ENCODE measurements at regions not wholly inside any gene's neighbourhood (a gene's known extent, or its start where the extent isn't known, plus 50 kb on each side); places are given as distances from the start of the nearest gene placed in this dataset.

DNA sequence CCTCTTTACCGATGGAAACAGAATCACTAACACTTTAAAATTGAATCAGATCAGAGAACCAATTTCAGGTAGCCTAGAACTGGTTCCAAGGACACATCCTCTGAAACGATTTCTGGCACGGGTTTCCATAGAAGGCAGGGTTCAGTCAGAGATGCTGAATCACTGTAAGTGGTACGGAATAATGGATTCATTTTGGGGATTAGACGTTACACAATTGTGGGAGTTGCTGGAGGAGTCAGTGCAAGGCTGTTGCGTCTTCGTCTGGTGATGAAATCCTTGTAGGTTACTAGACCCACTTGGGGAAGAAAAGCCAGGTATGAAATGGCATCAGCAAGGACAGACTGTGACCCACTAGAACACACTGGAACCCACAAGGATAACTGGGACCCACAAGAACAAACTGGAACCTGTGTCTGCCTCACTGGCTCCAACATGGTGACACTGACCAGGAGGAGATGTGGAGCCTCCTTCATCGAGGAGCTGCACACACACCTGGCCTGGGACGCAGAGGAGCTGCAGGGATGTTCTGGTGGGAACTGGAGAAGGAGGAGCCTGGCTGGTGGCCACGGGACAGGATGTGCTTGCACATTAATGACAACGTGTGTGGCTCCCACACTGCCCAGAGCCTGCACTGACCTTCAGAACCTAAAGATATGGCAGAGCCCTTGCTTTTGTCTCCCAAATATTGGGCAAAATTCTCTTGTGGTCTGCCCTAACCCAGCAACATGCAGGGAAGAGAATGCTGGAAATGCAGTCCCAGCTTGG is 105.1 kb downstream of the TRAPPC11 start:
- DNase-seq, result no peak

DNA sequence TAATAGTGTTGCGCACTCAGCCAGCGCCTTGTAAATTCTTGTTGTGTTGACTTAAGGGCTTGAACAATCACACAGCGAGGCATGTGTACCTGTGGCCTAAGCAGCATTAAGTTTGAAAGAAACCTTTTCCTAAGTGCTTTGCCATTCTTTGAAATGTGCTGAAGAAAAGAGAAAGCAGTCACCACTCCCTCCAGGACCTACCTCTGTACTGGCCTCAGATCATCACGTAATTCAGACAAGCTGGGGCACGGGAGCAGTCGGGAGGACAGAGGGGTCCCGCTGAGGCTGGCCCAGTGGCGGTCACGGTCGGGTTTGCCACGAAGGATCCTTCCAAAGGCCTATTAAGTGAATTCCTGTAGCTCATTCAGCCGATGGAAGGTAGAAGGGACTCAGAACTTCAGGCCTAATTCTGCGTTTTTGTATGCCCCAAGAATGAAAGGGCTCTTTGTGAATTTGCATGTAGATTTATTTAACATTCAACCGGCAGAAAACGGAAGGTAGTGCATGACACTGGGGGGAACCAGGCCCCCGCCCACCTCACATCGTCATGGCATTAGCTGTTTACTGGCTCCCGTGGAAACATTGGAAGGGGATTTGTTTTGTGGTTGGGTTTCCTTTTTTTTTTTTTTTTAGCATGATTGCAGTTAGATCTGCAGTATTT is 106.3 kb downstream of the TRAPPC11 start:
- DNase-seq, result no peak

DNA sequence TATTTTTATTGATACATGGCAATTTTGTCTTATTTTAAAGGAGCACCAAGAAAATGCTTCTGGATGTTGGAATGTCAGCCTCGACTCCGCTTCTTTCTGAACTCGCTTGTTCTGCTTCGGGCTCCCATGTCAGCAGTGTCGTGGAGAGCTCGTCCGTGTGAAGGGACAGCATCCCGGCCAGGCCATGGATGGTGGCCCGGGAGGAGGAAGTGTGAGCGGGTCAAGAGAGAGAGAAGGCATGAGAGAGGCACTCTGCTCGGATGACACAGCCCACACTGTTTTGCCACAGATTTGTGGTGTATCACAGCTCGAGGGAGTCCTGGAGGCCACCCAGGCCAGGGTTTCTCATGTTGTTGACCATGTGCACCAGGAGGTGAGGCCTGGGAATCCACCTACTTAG is 107.0 kb downstream of the TRAPPC11 start:
- DNase-seq, result no peak

DNA sequence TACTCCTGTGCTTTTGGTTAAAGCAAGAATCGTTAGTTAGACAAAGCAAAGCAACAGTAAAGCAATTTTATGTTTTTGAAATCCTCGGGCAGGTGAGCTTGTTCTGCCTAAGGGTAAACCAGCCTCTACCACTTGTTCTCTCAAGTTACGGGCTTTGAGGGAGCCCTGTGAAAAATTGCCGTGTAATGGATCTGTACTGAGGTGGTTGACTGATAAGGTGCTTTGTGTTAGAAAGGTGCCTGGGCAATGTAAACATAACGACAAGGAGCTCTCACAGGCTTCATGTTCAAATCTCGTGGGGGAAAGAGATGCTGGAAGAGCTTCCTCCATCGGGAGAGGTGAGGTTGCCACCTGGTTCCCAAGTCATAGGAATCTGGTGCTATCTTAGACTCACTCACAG is 111.8 kb downstream of the TRAPPC11 start:
- DNase-seq, result no peak

DNA sequence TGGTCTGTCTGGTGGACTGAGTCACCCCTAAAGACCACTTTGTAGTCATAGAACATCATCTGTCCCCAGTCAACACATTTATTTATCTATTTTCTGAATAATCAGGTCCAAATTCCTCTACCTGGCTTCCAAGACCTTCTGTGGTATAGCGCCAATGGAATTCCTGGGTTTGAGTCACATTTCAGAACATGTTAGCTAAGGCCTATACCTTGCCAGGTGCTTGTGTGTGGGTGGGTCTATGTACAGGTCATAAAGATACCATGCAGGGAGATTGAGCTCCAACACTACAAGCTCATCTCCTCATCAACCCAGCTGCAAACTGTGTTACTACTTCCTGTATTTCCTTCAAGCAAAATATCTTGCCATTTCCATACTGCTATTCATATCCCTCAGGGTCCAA is 113.3 kb downstream of the TRAPPC11 start:
- DNase-seq, result no peak

DNA sequence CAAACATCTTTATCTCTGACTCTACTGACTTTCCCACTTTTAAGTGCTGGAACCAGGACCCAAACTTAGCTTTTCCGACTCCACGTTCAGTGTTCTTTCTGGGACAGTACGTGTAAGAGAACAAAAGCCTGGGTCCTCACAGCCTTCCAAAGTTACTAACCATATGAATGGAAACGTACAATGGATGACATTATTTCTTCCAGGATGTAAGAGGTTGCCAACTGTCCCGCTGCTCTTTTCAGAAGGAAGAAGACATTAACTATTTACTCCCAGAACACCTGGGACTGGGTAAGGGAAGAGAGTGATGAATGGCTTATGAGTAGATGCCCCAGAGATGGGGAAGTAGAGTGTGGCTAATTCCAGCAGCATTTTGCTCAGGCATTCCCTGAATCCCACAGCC is 114.7 kb downstream of the TRAPPC11 start:
- no peak for DNase-seq

DNA sequence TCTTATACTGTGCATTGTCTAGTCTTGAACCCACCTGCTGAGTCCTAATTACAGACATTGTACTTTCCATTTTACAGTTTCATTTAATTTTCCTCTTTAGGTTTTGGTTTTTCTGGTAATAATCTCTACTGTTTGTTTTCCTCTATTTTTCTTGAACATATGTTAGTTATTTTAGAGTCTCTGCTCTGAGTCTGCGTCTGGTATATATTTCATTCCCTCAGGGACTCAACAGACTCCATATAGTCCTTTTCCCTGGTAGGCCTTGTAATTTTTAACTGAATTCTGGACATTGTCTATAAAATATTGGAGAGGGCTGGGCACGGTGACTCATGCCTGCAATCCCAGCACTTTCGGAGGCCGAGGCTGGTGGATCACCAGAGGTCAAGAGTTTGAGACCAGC is 121.8 kb upstream of the STOX2 start:
- no peak for DNase-seq

DNA sequence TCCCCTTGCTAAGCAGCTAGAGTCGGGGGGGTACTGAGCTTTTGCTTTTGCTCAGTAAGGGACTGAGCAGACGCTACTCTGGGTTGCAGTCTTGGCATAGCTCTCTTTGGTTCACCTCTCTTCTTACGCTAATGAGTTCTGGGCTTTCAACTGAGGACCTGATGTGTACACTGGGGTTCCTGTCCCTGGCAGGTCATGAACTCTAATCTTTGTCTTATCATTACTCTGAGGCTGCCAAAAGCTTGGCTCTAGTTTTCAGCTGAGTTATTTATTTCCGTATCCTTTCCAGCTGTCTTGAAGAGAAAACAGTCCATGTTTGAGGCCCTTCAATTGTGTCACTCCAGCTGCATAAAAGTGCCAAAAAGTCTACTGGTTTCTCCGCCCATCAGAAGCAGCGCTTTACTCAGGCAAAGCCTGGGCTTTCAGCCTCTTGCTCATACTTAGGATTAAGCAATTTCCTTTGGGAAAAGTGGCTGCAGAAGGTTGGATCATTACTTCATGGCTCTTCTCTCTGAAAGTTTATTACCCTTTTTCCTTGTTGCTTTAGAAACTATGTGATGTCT is 121.0 kb upstream of the STOX2 start:
- peak; percentile 54 for DNase-seq

DNA sequence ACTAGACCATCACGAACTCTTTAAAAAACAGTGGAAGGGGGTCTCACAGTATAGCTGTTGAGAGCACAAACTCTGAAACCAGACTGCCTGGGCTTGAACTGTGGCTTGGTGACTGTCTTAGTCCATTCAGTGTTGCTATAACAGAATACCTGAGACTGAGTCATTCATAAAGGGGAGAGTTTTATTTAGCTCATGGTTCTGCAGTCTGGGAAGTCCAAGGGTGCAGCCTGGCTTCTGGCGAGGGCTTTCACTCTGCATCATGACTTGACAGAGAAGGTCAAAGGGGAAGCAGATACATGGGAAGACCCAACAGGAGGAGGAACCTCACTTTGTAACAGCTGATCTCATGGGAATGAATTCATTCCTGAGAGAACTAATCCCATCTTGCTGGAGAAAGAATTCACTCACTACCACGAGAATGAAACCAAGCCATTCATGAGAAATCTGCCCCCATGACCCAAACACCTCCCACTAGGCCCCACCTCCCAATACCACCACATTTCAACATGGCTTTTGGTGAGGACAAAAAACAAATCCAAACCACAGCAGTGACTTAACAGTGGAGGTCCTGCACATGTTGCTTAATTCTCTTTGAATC is 116.7 kb upstream of the STOX2 start:
- DNase-seq, result no peak

DNA sequence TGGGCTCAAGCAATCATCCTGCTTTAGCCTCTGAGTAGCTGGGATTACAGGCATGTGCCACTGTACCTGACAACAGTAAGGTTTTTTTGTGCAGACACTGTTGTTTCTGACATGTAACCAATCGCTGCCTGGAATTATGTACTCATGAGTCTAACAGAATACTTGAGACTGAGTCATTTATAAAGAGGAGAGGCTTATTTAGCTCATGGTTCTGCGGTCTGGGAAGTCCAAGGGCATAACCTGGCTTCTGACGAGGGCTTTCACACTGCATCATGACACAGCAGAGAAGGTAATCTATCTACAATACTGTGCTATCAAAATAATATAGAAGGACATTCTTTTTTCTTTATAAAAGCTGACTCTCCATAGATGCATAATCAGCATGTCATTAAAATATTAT is 115.5 kb upstream of the STOX2 start:
- no peak for DNase-seq

DNA sequence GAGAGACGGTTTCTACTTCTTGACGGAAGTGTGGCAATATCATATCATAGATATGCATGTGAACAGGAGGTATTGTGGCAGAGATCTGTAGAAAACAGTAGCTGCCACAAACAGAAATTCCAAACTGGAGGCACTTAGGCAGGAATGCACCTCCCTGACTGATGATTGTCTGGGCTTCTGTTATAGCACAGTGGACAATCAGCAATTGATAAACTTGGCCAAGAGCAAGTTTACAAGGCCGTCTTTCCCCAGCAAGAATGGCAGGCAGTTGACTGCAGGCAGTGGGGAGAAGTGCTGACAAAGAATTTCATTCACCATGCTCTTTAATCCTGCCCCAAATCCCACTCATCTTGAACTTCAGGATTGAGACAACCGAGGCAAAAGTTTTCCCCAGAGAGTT is 114.4 kb upstream of the STOX2 start:
- DNase-seq, result no peak

DNA sequence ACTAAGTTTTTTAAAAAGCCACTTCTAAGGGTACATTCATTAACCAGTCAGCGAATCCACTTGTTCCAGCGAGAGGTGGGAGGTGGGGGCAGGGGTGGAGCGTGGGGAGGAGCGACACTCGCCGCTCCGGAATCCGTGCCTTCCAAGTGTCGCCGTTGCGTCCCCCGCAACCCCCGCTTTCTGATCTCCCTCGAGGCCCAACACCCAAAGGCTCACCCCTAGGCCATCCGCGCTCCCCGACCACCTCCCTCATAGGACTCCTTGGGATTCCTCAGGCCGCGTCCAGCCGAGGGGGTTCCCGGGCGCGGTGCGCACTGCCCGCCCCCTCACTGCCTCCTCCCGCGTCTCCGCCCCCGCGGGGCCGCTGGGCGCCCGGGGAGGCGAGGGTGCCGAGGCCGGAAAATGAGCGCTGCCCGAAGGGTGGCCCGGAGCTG is 108.1 kb upstream of the STOX2 start:
- DNase-seq, result no peak

DNA sequence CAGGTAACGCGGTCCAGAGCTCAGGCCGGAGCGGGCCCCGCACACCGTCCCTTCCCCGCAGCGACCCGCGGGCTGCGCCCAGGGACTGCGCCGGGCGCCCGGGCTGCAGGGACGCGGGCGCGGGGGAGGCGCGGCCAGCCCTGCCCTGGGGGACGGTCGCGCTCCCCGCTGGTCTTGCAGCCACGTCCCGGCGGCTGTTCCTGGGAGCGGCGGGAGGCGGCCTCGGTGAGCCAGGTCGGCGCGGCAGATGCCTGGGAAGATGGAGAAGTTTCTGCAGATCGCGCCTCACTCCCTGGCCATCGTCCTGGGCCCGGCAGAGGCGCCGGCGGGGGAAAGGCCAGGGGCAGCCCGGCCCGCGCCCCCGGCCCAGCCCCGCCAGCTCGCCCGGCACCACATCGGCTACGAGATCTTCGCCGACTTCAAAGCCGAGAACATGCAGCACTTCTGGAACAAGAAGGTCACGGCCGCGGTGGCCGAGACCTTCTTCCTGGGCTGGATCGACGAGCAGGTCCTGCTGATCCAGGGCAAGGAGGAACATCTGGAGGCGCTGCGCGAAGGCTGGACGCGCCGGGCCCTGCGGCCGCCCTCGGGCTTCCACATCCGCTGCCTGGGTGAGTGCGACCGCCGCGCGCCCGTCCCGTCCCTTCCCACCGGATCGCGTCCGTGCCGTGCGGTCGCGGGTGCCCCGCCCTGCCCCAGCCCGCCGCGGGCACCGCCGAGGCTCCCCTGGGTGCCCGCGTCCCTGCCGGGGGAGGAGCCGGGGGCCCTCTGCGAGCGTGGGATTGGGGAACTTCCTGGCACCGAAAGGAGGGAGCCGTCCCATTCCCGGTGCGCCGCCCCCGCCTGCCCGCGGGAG is 107.4 kb upstream of the STOX2 start:
- DNase-seq, result no peak

DNA sequence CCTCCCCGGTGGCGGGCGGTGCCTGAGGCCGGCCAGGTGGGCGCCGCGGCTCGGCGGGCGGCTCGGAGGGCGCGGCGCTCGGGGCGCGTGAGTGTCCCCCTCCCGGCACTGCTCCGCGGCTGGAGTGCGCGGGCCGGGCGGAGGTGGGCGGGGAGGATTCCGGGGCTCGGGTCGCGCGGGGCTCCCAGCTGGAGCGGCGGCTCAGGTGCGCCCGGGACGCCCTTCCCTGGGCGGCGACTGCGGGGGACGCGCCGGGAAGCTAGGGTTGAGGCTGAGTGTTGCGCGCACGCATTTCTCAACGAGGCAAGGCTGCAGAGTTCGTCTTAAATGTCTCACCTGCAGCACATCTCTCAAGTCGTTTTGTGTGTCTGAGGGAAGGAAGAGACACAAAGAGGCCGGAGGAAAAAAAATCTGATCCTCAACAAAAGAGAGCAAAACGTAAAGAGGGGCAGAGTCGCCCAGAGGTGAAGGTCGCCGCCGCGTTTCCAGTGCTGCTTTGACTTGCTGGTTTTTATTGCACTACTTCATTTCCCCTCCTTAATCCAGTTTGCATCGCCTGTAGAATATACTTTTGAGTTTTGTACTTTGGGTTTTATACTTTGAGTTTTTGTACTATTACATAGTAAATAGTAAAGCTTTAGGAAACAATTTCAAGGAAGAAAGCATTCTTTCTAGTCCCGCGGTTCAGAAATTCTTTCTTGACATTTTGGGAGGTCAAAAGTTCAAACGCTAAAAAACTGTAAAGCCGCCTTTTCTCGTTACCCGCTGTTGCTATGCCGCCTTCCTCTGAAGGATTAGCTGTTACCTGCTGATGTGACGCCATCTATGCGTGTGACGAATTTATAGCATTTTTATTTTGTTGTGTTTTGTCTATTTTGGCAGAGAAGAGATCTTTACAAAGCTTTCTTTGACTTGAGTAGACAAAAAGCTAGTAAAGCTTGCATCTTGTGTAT is 106.5 kb upstream of the STOX2 start:
- DNase-seq, result no peak

DNA sequence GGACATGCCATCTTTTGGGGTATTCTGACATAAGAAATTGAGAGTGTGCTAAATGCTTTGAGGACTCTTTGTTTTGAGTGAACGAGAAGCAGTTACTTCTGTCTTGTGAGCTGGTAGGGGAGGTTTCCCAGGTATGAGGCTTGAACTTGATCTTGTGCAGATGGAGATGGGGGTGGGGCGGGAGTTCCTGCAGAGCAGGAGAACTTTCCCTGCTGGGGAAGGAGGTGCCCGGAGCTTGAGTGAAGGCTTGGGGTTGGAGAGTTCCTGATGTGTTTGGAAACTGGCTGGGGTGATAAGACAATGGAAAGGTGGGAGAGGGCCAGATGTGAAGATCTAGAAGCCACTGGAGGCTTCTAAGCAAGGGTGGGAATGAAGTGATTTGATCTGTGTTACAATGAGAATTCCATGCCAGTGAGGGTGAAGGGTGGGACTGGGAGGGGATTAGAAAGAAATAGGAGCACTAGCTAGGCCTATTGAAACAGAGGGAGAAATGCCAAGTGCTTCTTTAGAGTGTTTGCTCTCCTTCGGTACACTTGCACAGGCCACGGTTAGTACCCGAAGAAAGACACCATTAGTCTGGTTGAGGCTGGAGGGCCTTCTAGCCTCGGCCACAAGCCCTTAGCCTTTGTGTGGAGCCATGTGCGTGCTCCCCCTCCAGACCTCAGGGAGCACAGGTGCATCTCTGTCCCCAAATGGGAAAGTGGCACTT is 103.5 kb upstream of the STOX2 start:
- DNase-seq, result no peak

DNA sequence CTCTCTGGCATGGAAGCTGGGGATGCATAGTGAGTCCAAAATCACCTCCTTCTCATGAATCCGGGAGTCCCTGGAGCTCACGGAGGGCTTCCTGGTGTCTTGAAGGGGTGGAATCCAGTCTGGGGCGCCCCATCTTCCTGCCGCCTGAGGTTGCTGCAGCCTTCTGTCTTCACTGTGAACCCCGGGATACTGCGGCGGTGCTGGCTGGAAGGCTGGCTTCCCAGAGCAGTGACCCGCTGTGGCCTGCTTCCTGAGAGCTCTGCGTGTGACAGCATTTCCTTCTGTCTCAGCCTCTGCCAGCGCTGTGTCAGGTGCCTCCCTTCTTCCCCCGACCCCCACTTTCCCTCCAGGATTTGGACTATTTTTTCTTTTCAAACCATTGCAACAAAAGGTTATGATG is 98.8 kb upstream of the STOX2 start:
- no peak for DNase-seq

DNA sequence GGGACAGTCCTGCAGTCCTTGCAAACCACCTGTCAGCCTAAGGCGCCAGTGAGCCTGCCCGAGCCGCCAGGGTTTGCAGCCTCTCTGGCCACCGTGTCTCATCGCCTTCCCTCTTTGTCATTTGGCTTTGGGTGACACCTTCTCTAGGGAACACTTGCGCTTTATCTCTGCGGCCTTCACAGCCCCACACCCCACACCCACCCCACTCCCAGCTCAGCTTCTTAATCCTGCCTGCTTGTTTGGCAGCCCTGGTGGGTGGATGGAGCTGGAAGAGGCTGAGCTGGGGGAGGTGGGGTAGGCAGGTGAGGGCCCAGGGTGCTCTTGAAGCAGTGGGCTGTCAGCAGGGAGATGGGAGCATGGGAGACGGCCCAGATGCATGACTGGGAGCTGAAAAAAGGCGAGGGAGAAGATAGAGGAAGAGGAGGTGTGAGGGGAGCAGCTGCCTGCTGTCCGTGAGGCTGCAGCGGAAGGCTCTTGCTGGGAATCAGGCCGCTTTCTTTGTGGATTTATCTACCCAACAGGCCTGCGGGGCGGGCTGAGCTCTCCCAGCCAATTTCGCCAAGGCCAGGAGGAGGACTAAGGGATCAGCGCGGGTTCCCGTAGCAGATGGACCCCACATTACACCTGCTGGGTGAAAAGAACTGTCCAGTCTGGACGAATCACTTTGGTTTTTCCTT is 97.5 kb upstream of the STOX2 start:
- DNase-seq, result no peak

DNA sequence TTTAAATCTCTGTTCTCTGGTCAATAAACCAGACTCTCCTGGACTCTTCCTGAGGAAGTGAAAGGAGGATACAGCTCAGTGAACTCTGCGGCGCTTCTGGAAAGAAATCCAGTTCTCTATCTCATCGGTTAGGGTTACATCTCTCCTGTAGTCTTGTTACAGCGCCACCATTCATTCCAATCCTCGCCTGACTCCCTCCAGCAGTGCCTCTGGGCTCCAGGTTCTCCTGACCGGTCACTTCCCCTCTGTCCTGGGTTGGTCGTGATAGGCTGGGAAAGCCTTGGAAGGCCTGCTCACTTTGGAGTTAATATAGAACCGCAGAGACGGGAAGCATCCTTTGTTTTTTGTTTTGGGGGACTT is 97.0 kb upstream of the STOX2 start:
- DNase-seq, result no peak

DNA sequence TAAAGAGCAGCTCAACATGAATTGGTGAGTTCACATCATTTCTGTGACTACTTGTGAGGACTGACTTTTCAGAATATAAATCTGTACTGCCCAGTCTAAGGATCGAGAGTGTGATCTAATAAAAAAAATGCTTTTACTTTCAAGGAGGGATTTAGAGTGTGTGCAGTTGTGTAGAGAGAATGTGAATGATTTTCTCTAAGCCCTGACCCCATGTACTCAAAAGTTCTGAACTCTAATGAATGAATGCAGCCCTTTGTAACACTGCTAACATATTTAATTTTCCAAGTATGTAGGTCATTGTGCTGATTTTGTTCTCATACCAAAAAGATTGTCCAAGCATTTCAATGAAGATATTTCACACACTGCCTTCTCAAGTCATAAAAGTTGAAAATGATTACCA is 92.5 kb upstream of the STOX2 start:
- DNase-seq, result no peak

DNA sequence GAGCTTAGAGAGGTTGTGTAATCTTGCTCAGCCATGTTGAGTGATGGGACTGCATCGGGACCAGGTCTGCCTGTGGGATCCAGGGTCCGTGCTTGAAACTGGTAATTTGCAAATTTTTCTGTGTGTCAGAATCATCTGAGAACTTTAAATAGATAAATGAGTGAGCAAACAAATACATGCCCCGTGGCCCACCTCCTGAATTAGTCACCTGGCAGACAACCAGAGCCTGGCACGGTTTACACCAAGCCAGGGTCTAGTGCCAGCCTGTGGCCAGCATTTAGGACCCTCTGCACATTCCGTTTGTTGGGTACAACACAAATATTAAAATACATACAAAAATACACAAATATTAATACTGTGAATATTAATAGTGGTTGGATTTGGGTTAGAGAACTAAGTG is 90.6 kb upstream of the STOX2 start:
- DNase-seq, result no peak
